Lower leg skin (tissue), 4 donors: ENCODE measurements at regions not wholly inside any gene's neighbourhood (a gene's known extent, or its start where the extent isn't known, plus 50 kb on each side); places are given as distances from the start of the nearest gene placed in this dataset.
"Not testable (repeated sequence)": the region's sequence is repeated elsewhere in the genome, so short reads cannot be mapped to it uniquely, and the experiment has no call there.

Source experiments
- DNase-seq, 2 donors: peaks; one replicate each; pipeline ENCODE4 v3.0.0-alpha.2; 2019; ENCODE audit warnings: low spot score in 2 of 2
- H3K4me3 ChIP-seq: fragments of 200-600 bp; sonication (generic); 2 replicates; pipeline ENCODE4 v1.5.1; 2017; ENCODE audit warnings: mild to moderate bottlenecking, low read depth; ENCODE audit not compliant: poor library complexity, severe bottlenecking
- POLR2A ChIP-seq, 2 donors: fragments of 450-650 bp; IDR thresholded peaks; one replicate each; pipeline ENCODE4 v1.6.1; 2016 to 2017; ENCODE audit warnings: antibody characterized with exemption in 2 of 2, mild to moderate bottlenecking in 1 of 2, moderate library complexity in 1 of 2
- WGBS, 2 donors: methylation state at CpG; one replicate each; pipeline ENCODE4 v1.1.5; 2018; 5-methylcytosine and 5-hydroxymethylcytosine counted together
- intact Hi-C: fragments of 100-400 bp; cut with DNase I; formaldehyde crosslinking; loops from one replicate; pipeline ENCODE4 v1.15.0; 2023; ENCODE audit warnings: low total_unique reads
- TF ChIP-seq, protein P1 (sequence below), 3 donors: fragments of 450-650 bp; IDR thresholded peaks; one replicate each; pipeline ENCODE4 v1.5.1; 2016; ENCODE audit warnings: antibody characterized with exemption in 3 of 3, mild to moderate bottlenecking in 3 of 3, moderate library complexity in 2 of 3

DNA sequence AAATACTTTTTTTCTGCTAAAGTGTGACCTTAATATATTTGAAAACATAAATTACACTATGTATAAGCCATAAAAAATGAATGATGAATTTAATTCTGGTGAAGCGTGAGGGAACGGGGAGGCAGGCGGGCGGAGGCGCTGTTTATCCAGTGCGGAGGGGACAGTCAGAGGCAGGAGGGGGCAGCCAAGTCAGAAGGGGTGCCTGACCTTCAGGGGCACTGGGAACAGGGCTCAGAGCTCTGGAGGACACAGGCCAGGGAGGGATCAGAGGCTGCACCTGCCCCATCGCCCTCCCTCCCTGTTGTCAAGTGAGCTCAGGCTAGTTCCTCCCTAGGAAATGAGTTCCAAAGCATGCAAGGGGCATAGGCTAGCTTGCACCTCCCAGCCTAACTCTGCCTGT, 82.0 kb upstream of the CASZ1 start:
- WGBS, 2 donors, result 82 to 87% methylated on average over 7 of the region's 7 CpGs
- no peak for DNase-seq
- intact Hi-C loops, result no loop called here
- no peak overlapping the region for H3K4me3 ChIP-seq
- no peak for TF ChIP-seq POLR2A (IDR thresholded peaks at IDR 0.05)
- TF ChIP-seq, protein P1, sequence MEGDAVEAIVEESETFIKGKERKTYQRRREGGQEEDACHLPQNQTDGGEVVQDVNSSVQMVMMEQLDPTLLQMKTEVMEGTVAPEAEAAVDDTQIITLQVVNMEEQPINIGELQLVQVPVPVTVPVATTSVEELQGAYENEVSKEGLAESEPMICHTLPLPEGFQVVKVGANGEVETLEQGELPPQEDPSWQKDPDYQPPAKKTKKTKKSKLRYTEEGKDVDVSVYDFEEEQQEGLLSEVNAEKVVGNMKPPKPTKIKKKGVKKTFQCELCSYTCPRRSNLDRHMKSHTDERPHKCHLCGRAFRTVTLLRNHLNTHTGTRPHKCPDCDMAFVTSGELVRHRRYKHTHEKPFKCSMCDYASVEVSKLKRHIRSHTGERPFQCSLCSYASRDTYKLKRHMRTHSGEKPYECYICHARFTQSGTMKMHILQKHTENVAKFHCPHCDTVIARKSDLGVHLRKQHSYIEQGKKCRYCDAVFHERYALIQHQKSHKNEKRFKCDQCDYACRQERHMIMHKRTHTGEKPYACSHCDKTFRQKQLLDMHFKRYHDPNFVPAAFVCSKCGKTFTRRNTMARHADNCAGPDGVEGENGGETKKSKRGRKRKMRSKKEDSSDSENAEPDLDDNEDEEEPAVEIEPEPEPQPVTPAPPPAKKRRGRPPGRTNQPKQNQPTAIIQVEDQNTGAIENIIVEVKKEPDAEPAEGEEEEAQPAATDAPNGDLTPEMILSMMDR (IDR thresholded peaks at IDR 0.05), result no peak

DNA sequence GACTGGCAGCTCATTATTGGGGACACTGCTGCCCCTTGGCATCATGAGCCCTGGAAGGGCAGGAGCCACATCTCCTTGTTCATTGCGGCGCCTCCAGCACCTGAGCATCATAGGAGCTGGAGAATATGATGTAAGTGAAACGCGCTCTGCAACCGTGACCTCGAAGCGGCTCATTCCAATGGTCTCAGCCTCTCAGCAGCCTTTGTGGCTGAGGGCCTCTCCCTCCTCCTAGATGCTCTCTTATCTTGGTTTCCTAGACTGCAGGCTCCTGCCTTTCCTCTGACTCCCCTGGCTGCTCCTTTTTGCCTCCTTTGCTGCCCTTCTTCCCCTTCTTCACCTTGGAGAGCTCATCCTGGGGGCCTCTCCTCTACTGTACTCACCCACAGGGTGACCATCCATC, 83.6 kb upstream of the CASZ1 start:
- DNase-seq, result no peak
- 85 to 94% methylated on average over 7 of the region's 7 CpGs for WGBS, 2 donors
- intact Hi-C loops, result no loop called here
- no peak for TF ChIP-seq POLR2A (IDR thresholded peaks at IDR 0.05)
- TF ChIP-seq, protein P1 (IDR thresholded peaks at IDR 0.05), result no peak
- H3K4me3 ChIP-seq, result no peak overlapping the region

DNA sequence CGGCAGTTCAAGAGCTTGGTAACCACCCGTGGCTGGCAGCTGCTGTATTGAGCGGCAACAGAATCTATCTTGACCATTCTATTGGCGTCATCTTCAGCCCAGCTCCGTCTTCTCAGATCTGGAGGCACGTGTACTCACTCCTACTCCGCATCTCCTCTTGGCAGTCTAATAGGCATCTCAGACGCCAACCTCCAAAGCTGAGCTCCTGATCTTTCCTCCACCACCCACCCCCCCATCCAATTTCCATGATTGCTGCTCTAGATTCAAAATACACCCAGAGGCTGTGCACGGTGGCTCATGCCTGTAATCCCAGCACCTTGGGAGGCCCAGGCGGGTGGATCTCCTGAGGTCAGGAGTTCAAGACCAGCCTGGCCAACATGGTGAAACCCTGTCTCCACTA, 84.6 kb upstream of the CASZ1 start:
- DNase-seq, result no peak
- intact Hi-C loops, result no loop called here
- no peak for TF ChIP-seq POLR2A (IDR thresholded peaks at IDR 0.05)
- TF ChIP-seq, protein P1 (IDR thresholded peaks at IDR 0.05), result no peak
- 85 to 86% methylated on average over 10 of the region's 10 CpGs for WGBS, 2 donors
- no peak overlapping the region for H3K4me3 ChIP-seq

DNA sequence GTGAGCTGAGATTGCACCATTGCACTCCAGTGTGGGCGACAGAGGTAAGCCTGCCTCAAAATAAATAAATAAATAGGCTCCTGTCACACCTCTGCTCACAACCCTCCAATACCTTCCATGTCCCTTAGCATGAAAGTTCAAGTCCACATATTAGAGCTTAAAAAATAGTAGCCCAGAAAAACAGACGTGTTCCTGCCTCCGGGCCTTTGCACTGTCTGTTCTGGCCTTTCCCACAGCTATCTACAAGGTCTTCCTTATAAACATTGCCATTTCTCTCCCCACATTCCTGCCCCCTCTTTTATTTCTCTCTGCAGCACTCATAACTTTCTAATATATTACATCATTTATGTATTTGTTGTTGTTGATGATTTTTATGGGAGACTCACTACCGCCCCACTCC, 85.6 kb upstream of the CASZ1 start:
- no peak for TF ChIP-seq POLR2A (IDR thresholded peaks at IDR 0.05)
- TF ChIP-seq, protein P1 (IDR thresholded peaks at IDR 0.05), result no peak
- DNase-seq, result no peak
- 91 to 96% methylated on average over 4 of the region's 4 CpGs for WGBS, 2 donors
- intact Hi-C loops, result no loop called here
- H3K4me3 ChIP-seq, result no peak overlapping the region

DNA sequence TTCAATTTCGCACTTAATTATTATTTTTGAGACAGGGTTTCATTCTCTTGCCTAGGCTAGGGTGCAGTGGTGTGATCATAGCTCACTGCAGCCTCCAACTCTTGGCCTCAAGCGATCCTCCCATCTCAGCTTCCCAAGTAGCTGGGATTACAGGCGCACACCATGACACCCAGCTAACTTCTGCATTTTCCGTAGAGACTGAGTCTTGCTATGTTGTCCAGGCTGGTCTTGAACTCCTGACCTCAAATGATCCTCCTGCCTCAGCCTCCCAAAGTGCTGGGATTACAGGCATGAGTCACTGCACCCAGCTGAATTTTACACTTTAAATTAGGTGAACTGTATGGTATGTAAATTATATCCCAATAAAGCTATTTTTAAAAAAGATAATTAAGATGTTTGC, 90.6 kb upstream of the CASZ1 start:
- H3K4me3 ChIP-seq, intact Hi-C loops, DNase-seq: not testable (repeated sequence)
- 88 to 92% methylated on average over 4 of the region's 4 CpGs for WGBS, 2 donors

DNA sequence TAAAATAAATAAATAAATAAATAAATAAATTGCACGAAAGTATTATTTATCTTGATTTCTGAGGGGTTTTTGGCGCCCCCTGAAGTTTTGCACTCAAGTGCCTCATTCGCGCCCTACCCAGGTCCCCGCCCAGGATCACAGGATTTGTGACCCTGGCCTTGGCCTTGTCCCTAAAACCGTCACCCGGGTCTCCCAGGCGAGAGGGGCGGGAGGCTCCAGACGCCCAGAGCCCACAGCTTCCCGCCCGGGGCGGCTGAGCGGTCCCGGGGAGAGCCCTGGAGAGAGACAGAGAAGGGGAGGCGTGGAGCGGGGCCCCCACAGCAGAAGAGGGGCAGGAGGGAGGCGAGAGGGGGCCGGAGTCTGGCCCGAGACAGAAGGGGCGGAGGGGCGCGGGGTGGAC, 91.8 kb upstream of the CASZ1 start:
- H3K4me3 ChIP-seq, result no peak overlapping the region
- intact Hi-C loops, result no loop called here
- whole genome bisulfite sequencing, 2 donors, result 31 to 41% methylated on average over 9 to 23 of the region's 23 CpGs
- TF ChIP-seq, protein P1 (IDR thresholded peaks at IDR 0.05), result no peak
- no peak for TF ChIP-seq POLR2A (IDR thresholded peaks at IDR 0.05)
- DNase-seq, result no peak
